ENCODE measurements at regions not wholly inside any gene's neighbourhood (a gene's known extent, or its start where the extent isn't known, plus 50 kb on each side); places are given as distances from the start of the nearest gene placed in this dataset.

GRCh38 chr4:134393592-134393991 is 192.0 kb upstream of the PABPC4L start:
- H3K9me3 ChIP-seq = peaks cover 0 to 47% (median 32%) of the 10 kb centered on the region in 8 donors
- H3K36me3 ChIP-seq = no peaks in the 10 kb centered on the region
- H3K27ac ChIP-seq = no peak overlapping the region
- 86 to 99% (median 93%) methylated on average over 2 of the region's 2 CpGs for WGBS, 5 donors
- intact Hi-C loops (cut with DNase I; ENCODE audit: low total_unique reads) = no loop called here
- no peak for DNase-seq
- no peaks in the 10 kb centered on the region for H3K4me1 ChIP-seq
- no peak overlapping the region for H3K4me3 ChIP-seq
- TF ChIP-seq POLR2A (IDR thresholded peaks at IDR 0.05) = no peak
- TF ChIP-seq, protein P1, sequence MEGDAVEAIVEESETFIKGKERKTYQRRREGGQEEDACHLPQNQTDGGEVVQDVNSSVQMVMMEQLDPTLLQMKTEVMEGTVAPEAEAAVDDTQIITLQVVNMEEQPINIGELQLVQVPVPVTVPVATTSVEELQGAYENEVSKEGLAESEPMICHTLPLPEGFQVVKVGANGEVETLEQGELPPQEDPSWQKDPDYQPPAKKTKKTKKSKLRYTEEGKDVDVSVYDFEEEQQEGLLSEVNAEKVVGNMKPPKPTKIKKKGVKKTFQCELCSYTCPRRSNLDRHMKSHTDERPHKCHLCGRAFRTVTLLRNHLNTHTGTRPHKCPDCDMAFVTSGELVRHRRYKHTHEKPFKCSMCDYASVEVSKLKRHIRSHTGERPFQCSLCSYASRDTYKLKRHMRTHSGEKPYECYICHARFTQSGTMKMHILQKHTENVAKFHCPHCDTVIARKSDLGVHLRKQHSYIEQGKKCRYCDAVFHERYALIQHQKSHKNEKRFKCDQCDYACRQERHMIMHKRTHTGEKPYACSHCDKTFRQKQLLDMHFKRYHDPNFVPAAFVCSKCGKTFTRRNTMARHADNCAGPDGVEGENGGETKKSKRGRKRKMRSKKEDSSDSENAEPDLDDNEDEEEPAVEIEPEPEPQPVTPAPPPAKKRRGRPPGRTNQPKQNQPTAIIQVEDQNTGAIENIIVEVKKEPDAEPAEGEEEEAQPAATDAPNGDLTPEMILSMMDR (IDR thresholded peaks at IDR 0.05 in 8 of 11, conservative IDR thresholded peaks at IDR 0.05 in 3 of 11) = no peak
- TF ChIP-seq POLR2AphosphoS5 (IDR thresholded peaks at IDR 0.05) = no peak
- no peaks in the 10 kb centered on the region for H3K27me3 ChIP-seq (replicated peaks in 1 of 7)

DNA sequence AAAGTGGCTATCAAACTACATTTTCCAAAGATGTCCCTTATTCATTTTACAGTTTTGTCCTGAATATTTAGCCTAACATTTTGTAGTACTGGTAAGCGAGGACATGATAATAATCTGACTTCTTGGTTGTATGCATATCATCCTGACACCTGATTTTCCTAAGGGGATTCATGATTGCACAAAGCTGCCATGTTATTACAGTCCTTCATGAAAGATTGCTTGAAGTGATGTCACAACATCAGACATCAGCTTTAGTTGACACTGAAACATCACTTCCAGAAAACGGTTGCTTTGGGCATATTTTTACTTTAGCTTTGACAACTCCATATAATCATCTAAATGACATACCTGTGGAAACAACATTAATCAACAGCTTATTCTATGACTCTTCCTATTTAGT is 188.7 kb upstream of the PABPC4L start:
- Histone ChIP-seq H3K36me3 (no peaks in the 10 kb centered on the region), H3K27me3 (replicated peaks in 1 of 7) (no peaks in the 10 kb centered on the region), H3K4me3 (no peak overlapping the region), H3K9me3 (peaks cover 0 to 14% (median 4%) of the 10 kb centered on the region in 8 donors), H3K27ac (no peak overlapping the region), H3K4me1 (no peaks in the 10 kb centered on the region)
- no peak for DNase-seq
- WGBS, 5 donors = 67 to 78% (median 70%) methylated on average over 2 of the region's 2 CpGs
- intact Hi-C loops (cut with DNase I; ENCODE audit: low total_unique reads) = no loop called here
- TF ChIP-seq, protein P1 (IDR thresholded peaks at IDR 0.05 in 8 of 11, conservative IDR thresholded peaks at IDR 0.05 in 3 of 11) = no peak
- no peak for TF ChIP-seq POLR2A (IDR thresholded peaks at IDR 0.05)
- TF ChIP-seq POLR2AphosphoS5 (IDR thresholded peaks at IDR 0.05) = no peak

GRCh38 chr4:134388351-134388750 is 186.8 kb upstream of the PABPC4L start:
- Histone ChIP-seq H3K36me3 (no peaks in the 10 kb centered on the region), H3K4me1 (no peaks in the 10 kb centered on the region), H3K27ac (no peak overlapping the region), H3K27me3 (replicated peaks in 1 of 7) (no peaks in the 10 kb centered on the region), H3K4me3 (no peak overlapping the region), H3K9me3 (peaks cover 0 to 2% (median 0%) of the 10 kb centered on the region in 8 donors)
- intact Hi-C loops (cut with DNase I; ENCODE audit: low total_unique reads) = no loop called here
- TF ChIP-seq POLR2A (IDR thresholded peaks at IDR 0.05) (no peak), POLR2AphosphoS5 (IDR thresholded peaks at IDR 0.05) (no peak)
- TF ChIP-seq, protein P1 (IDR thresholded peaks at IDR 0.05 in 8 of 11, conservative IDR thresholded peaks at IDR 0.05 in 3 of 11) = no peak
- WGBS, 5 donors = 75 to 91% (median 80%) methylated on average over 4 of the region's 4 CpGs
- no peak for DNase-seq

GRCh38 chr4:134382478-134383227 is 181.1 kb upstream of the PABPC4L start:
- no peak for DNase-seq
- TF ChIP-seq, protein P1 (IDR thresholded peaks at IDR 0.05 in 8 of 11, conservative IDR thresholded peaks at IDR 0.05 in 3 of 11) = no peak
- TF ChIP-seq POLR2AphosphoS5 (IDR thresholded peaks at IDR 0.05) (no peak), POLR2A (IDR thresholded peaks at IDR 0.05) (no peak)
- intact Hi-C loops (cut with DNase I; ENCODE audit: low total_unique reads) = no loop called here

More at GRCh38 chr4:134382478-134383227, 181.1 kb upstream of the PABPC4L start:
- Histone ChIP-seq H3K9me3 (no peaks in the 10 kb centered on the region), H3K27me3 (replicated peaks in 1 of 7) (no peaks in the 10 kb centered on the region), H3K27ac (no peak overlapping the region), H3K4me1 (no peaks in the 10 kb centered on the region), H3K4me3 (no peak overlapping the region), H3K36me3 (no peaks in the 10 kb centered on the region)
